ENCODE measurements at regions not wholly inside any gene's neighbourhood (a gene's known extent, or its start where the extent isn't known, plus 50 kb on each side); places are given as distances from the start of the nearest gene placed in this dataset.

- no peak overlapping the region for H3K4me3 ChIP-seq (replicated peaks in 1 of 3; ENCODE audit: low read depth in 2 of 3, low read length in 3 of 3)
- H2AFZ ChIP-seq (ENCODE audit: insufficient read depth, low read depth, low read length, poor library complexity, severe bottlenecking) = no peak overlapping the region
- no peaks in the 10 kb centered on the region for H3K27me3 ChIP-seq (ENCODE audit: control insufficient read depth in 2 of 2, insufficient read depth in 2 of 2, low read length in 2 of 2)
- H3K27ac Mint-ChIP-seq = no peak overlapping the region
- H3K79me2 ChIP-seq (ENCODE audit: insufficient read depth, low read length) = no peaks in the 10 kb centered on the region
- no peaks in the 10 kb centered on the region for H3K4me1 ChIP-seq (ENCODE audit: control insufficient read depth in 1 of 2, insufficient read depth in 2 of 2, low read length in 2 of 2)
- DNase-seq = no peak
- H3K9ac ChIP-seq (ENCODE audit: insufficient read depth, low read length, poor library complexity, severe bottlenecking) = no peak overlapping the region
- no peaks in the 10 kb centered on the region for H3K36me3 ChIP-seq (replicated peaks in 1 of 2; ENCODE audit: control insufficient read depth in 1 of 2, insufficient read depth in 2 of 2, low read length in 2 of 2)
- no peaks in the 10 kb centered on the region for H4K20me1 ChIP-seq (ENCODE audit: insufficient read depth, low read length)
- H3K4me2 ChIP-seq (replicated peaks; ENCODE audit: extremely low read depth, low read length, poor library complexity, severe bottlenecking) = no peak overlapping the region
- no peak overlapping the region for H3K27ac ChIP-seq (ENCODE audit: low read depth in 1 of 2, low read length in 2 of 2)
- no peaks in the 10 kb centered on the region for H3K36me3 Mint-ChIP-seq
- intact Hi-C loops (cut with micrococcal nuclease) = no loop called here
- H3K9me3 Mint-ChIP-seq = peaks cover 0 to 10% (median 3%) of the 10 kb centered on the region in 7 donors
- no peaks in the 10 kb centered on the region for H3K4me1 Mint-ChIP-seq
- WGBS (ENCODE audit: insufficient coverage) = 94% methylated on average over 9 of the region's 13 CpGs
- H3K27me3 Mint-ChIP-seq (ENCODE audit: low read depth in 3 of 3) = peaks cover 3 to 4% (median 4%) of the 10 kb centered on the region in 3 donors
- peaks cover 0 to 4% of the 10 kb centered on the region in 2 donors for H3K9me3 ChIP-seq (replicated peaks in 1 of 2; ENCODE audit: control insufficient read depth in 1 of 2, insufficient read depth in 1 of 2, low read length in 2 of 2)
- H3K4me3 Mint-ChIP-seq = no peak overlapping the region
- no peak for TF ChIP-seq CTCF (IDR thresholded peaks at IDR 0.05)
Measured at GRCh38 chr2:20542746-20543468, 96.0 kb downstream of the RHOB start.

- H3K4me1 ChIP-seq (ENCODE audit: control insufficient read depth in 1 of 2, insufficient read depth in 2 of 2, low read length in 2 of 2) = no peaks in the 10 kb centered on the region
- peaks cover 0 to 4% of the 10 kb centered on the region in 2 donors for H3K9me3 ChIP-seq (replicated peaks in 1 of 2; ENCODE audit: control insufficient read depth in 1 of 2, insufficient read depth in 1 of 2, low read length in 2 of 2)
- no peak overlapping the region for H3K4me3 ChIP-seq (replicated peaks in 1 of 3; ENCODE audit: low read depth in 2 of 3, low read length in 3 of 3)
- H3K4me3 Mint-ChIP-seq = no peak overlapping the region
- no peak overlapping the region for H2AFZ ChIP-seq (ENCODE audit: insufficient read depth, low read depth, low read length, poor library complexity, severe bottlenecking)
- H4K20me1 ChIP-seq (ENCODE audit: insufficient read depth, low read length) = no peaks in the 10 kb centered on the region
- no peak overlapping the region for H3K9ac ChIP-seq (ENCODE audit: insufficient read depth, low read length, poor library complexity, severe bottlenecking)
- peaks cover 0 to 10% (median 3%) of the 10 kb centered on the region in 7 donors for H3K9me3 Mint-ChIP-seq
- no peak overlapping the region for H3K27ac Mint-ChIP-seq
- no peaks in the 10 kb centered on the region for H3K79me2 ChIP-seq (ENCODE audit: insufficient read depth, low read length)
- no peak for DNase-seq
- no peaks in the 10 kb centered on the region for H3K36me3 Mint-ChIP-seq
- H3K27me3 ChIP-seq (ENCODE audit: control insufficient read depth in 2 of 2, insufficient read depth in 2 of 2, low read length in 2 of 2) = no peaks in the 10 kb centered on the region
- intact Hi-C loops (cut with micrococcal nuclease) = no loop called here
- 75% methylated on average over 5 of the region's 9 CpGs for WGBS (ENCODE audit: insufficient coverage)
- H3K27ac ChIP-seq (ENCODE audit: low read depth in 1 of 2, low read length in 2 of 2) = no peak overlapping the region
- H3K4me1 Mint-ChIP-seq = no peaks in the 10 kb centered on the region
- no peak for TF ChIP-seq CTCF (IDR thresholded peaks at IDR 0.05)
- no peaks in the 10 kb centered on the region for H3K36me3 ChIP-seq (replicated peaks in 1 of 2; ENCODE audit: control insufficient read depth in 1 of 2, insufficient read depth in 2 of 2, low read length in 2 of 2)
- peaks cover 2 to 4% (median 3%) of the 10 kb centered on the region in 3 donors for H3K27me3 Mint-ChIP-seq (ENCODE audit: low read depth in 3 of 3)
- H3K4me2 ChIP-seq (replicated peaks; ENCODE audit: extremely low read depth, low read length, poor library complexity, severe bottlenecking) = no peak overlapping the region
Measured at GRCh38 chr2:20543469-20544152, 96.7 kb downstream of the RHOB start.
